ENCODE measurements at regions not wholly inside any gene's neighbourhood (a gene's known extent, or its start where the extent isn't known, plus 50 kb on each side); places are given as distances from the start of the nearest gene placed in this dataset.

DNA sequence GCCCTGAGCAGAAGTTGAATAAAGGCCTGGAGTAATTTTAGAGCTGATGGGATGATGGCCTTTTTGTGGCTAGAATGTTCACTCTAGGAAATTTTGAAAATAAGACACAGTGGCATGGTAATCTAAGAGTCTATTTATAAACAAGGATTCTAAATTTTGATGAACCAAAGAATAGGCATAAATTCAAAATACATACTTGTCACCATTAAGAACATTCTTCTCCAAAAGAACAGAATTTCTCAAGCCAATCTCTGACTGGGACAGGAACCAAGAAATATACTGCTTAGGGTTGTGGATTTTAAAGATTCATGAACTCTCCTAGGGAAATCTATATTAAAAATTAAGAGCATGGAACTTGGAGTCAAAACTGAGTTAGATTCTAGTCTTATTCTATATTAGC, 98.2 kb upstream of the SETBP1 start:
- Mint-ChIP-seq H3K27ac (no peak overlapping the region), H3K4me1 (ENCODE audit: low read depth) (peaks cover 5% of the 10 kb centered on the region), H3K4me3 (no peak overlapping the region), H3K36me3 (ENCODE audit: low read depth) (no peaks in the 10 kb centered on the region), H3K27me3 (no peaks in the 10 kb centered on the region), H3K9me3 (no peaks in the 10 kb centered on the region)
- Histone ChIP-seq H3K9me3 (ENCODE audit: control insufficient read depth in 1 of 2, insufficient read depth in 1 of 2, low read length in 2 of 2) (peaks cover 0 to 3% of the 10 kb centered on the region in 2 experiments), H3K36me3 (ENCODE audit: insufficient read depth, low read length) (no peaks in the 10 kb centered on the region), H3K4me3 (ENCODE audit: low read length) (no peak overlapping the region), H3K27me3 (ENCODE audit: control insufficient read depth in 1 of 2, insufficient read depth in 2 of 2, low read length in 2 of 2) (no peaks in the 10 kb centered on the region), H3K4me1 (ENCODE audit: insufficient read depth, low read length) (no peaks in the 10 kb centered on the region), H3K27ac (ENCODE audit: low read depth in 1 of 2, low read length in 2 of 2) (no peak overlapping the region)
- no peak for ATAC-seq (ENCODE audit: poor library complexity)
- intact Hi-C loops (cut with DNase I, micrococcal nuclease): no loop called here
- ChIA-PET POLR2A (no interaction called here), CTCF (no interaction called here)
- TF ChIP-seq, protein P1, sequence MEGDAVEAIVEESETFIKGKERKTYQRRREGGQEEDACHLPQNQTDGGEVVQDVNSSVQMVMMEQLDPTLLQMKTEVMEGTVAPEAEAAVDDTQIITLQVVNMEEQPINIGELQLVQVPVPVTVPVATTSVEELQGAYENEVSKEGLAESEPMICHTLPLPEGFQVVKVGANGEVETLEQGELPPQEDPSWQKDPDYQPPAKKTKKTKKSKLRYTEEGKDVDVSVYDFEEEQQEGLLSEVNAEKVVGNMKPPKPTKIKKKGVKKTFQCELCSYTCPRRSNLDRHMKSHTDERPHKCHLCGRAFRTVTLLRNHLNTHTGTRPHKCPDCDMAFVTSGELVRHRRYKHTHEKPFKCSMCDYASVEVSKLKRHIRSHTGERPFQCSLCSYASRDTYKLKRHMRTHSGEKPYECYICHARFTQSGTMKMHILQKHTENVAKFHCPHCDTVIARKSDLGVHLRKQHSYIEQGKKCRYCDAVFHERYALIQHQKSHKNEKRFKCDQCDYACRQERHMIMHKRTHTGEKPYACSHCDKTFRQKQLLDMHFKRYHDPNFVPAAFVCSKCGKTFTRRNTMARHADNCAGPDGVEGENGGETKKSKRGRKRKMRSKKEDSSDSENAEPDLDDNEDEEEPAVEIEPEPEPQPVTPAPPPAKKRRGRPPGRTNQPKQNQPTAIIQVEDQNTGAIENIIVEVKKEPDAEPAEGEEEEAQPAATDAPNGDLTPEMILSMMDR (IDR thresholded peaks at IDR 0.05): no peak
- DNase-seq: no peak

DNA sequence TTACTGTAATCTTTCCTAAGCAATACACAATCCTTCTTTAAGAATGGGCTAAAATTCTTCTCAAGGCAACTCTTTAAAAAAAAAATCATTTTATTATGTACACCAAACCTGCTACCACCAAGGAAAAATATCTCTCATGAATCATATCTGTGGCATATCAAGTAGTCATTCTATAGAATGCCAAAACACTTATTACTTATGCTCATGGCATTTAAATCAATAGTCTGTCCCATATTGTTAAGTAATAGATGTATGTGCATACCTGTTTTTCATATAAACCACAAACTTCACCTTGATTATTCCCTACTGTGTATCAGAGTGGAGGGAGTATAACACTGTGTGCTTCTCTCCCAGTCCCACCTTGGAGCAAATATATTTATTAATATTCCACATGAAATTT, 95.8 kb upstream of the SETBP1 start:
- H3K36me3 ChIP-seq (ENCODE audit: insufficient read depth, low read length): no peaks in the 10 kb centered on the region
- no peak overlapping the region for H3K27ac ChIP-seq (ENCODE audit: low read depth in 1 of 2, low read length in 2 of 2)
- TF ChIP-seq, protein P1 (IDR thresholded peaks at IDR 0.05): no peak
- H3K9me3 ChIP-seq (ENCODE audit: control insufficient read depth in 1 of 2, insufficient read depth in 1 of 2, low read length in 2 of 2): peaks cover 0 to 3% of the 10 kb centered on the region in 2 experiments
- intact Hi-C loops (cut with DNase I, micrococcal nuclease): no loop called here
- no peaks in the 10 kb centered on the region for H3K27me3 ChIP-seq (ENCODE audit: control insufficient read depth in 1 of 2, insufficient read depth in 2 of 2, low read length in 2 of 2)
- H3K27me3 Mint-ChIP-seq: no peaks in the 10 kb centered on the region
- ChIA-PET CTCF (no interaction called here), POLR2A (no interaction called here)
- ATAC-seq (ENCODE audit: poor library complexity) (no peak), DNase-seq (no peak)
- no peaks in the 10 kb centered on the region for H3K4me1 ChIP-seq (ENCODE audit: insufficient read depth, low read length)
- no peaks in the 10 kb centered on the region for H3K9me3 Mint-ChIP-seq
- H3K36me3 Mint-ChIP-seq (ENCODE audit: low read depth): no peaks in the 10 kb centered on the region
- H3K4me1 Mint-ChIP-seq (ENCODE audit: low read depth): peaks cover 5% of the 10 kb centered on the region
- no peak overlapping the region for H3K27ac Mint-ChIP-seq
- no peak overlapping the region for H3K4me3 ChIP-seq (ENCODE audit: low read length)
- no peak overlapping the region for H3K4me3 Mint-ChIP-seq

DNA sequence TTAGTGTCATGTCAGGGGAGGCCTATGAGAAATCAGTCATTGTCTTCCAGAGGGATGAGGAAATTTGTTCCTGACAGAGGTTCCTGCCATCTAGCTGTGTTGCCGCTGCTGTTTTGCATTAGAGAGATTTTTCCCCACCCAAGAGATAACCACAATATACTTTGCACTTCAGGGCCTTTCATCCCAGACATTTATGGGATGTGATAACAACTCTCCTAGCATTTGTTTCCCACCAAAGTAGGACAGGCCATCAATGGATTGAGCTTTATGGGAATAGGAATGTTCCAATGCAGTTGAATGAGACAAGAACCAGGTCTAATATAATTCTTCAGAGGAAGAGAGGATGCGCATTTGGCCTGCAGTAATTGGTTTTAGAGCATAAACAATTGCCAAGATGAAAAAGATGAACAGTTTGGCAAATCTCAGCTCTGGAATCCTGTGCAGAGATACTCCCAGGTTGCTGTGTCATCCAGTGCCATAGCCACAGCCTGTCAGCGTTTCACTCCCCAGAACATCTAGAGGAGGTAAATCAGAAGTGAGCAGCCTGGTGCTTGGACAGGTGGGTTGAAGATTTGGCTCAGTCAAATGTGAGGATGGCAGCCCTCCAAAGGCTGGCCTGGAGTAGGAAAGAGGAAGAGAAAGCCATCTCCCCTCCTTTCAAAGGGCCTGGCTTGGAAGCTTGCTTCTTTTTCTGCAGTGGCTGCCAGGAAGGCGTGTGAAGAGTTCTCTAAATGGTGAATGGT, 93.7 kb upstream of the SETBP1 start:
- Histone ChIP-seq H3K36me3 (ENCODE audit: insufficient read depth, low read length) (no peaks in the 10 kb centered on the region), H3K4me1 (ENCODE audit: insufficient read depth, low read length) (no peaks in the 10 kb centered on the region), H3K27me3 (ENCODE audit: control insufficient read depth in 1 of 2, insufficient read depth in 2 of 2, low read length in 2 of 2) (no peaks in the 10 kb centered on the region), H3K27ac (ENCODE audit: low read depth in 1 of 2, low read length in 2 of 2) (no peak overlapping the region), H3K9me3 (ENCODE audit: control insufficient read depth in 1 of 2, insufficient read depth in 1 of 2, low read length in 2 of 2) (no peaks in the 10 kb centered on the region), H3K4me3 (ENCODE audit: low read length) (no peak overlapping the region)
- intact Hi-C loops (cut with DNase I, micrococcal nuclease): no loop called here
- TF ChIP-seq, protein P1 (IDR thresholded peaks at IDR 0.05): no peak
- ATAC-seq (ENCODE audit: poor library complexity) (no peak), DNase-seq (no peak)
- ChIA-PET CTCF (no interaction called here), POLR2A (no interaction called here)
- Mint-ChIP-seq H3K9me3 (no peaks in the 10 kb centered on the region), H3K27me3 (no peaks in the 10 kb centered on the region), H3K27ac (no peak overlapping the region), H3K36me3 (ENCODE audit: low read depth) (no peaks in the 10 kb centered on the region), H3K4me1 (ENCODE audit: low read depth) (no peaks in the 10 kb centered on the region), H3K4me3 (no peak overlapping the region)
